ENCODE measurements at regions not wholly inside any gene's neighbourhood (a gene's known extent, or its start where the extent isn't known, plus 50 kb on each side); places are given as distances from the start of the nearest gene placed in this dataset.
A peak's percentile ranks its signal among the peaks of the same experiment; 100 is the strongest.

- TF ChIP-seq CTCF (IDR thresholded peaks at IDR 0.05; ENCODE audit: borderline replicate concordance, control extremely low read depth, extremely low read depth, insufficient read depth, missing control alignments) = no peak
- in situ Hi-C loops (cut with MboI; ENCODE audit: low sequenced_read_pairs, unreplicated experiment) = no loop called here
- DNase-seq (ENCODE audit: low spot score) = no peak
These were observed 85.3 kb downstream of the ZNF726 start for GRCh38 chr19:23999821-24000610.

- TF ChIP-seq CTCF (IDR thresholded peaks at IDR 0.05; ENCODE audit: borderline replicate concordance, control extremely low read depth, extremely low read depth, insufficient read depth, missing control alignments) = no peak
- no peak for DNase-seq (ENCODE audit: low spot score)
- in situ Hi-C loops (cut with MboI; ENCODE audit: low sequenced_read_pairs, unreplicated experiment) = no loop called here
These were observed 86.0 kb downstream of the ZNF726 start for GRCh38 chr19:24000656-24001055.

- peak; percentile 24 for DNase-seq (ENCODE audit: low spot score)
- no peak for TF ChIP-seq CTCF (IDR thresholded peaks at IDR 0.05; ENCODE audit: borderline replicate concordance, control extremely low read depth, extremely low read depth, insufficient read depth, missing control alignments)
- in situ Hi-C loops (cut with MboI; ENCODE audit: low sequenced_read_pairs, unreplicated experiment) = no loop called here
These were observed 84.6 kb upstream of the ZNF254 start for GRCh38 chr19:24002256-24002945.

GRCh38 chr19:24003537-24003936 lies 83.5 kb upstream of the ZNF254 start:
- TF ChIP-seq CTCF (IDR thresholded peaks at IDR 0.05; ENCODE audit: borderline replicate concordance, control extremely low read depth, extremely low read depth, insufficient read depth, missing control alignments) = no peak
- in situ Hi-C loops (cut with MboI; ENCODE audit: low sequenced_read_pairs, unreplicated experiment) = no loop called here
- peak; percentile 15 for DNase-seq (ENCODE audit: low spot score)

- in situ Hi-C loops (cut with MboI; ENCODE audit: low sequenced_read_pairs, unreplicated experiment) = no loop called here
- TF ChIP-seq CTCF (IDR thresholded peaks at IDR 0.05; ENCODE audit: borderline replicate concordance, control extremely low read depth, extremely low read depth, insufficient read depth, missing control alignments) = no peak
- no peak for DNase-seq (ENCODE audit: low spot score)
These were observed 82.8 kb upstream of the ZNF254 start for GRCh38 chr19:24004166-24004565.

GRCh38 chr19:24029941-24030636 lies 56.9 kb upstream of the ZNF254 start:
- DNase-seq (ENCODE audit: low spot score) = no peak
- TF ChIP-seq CTCF (IDR thresholded peaks at IDR 0.05; ENCODE audit: borderline replicate concordance, control extremely low read depth, extremely low read depth, insufficient read depth, missing control alignments) = no peak
- in situ Hi-C loops (cut with MboI; ENCODE audit: low sequenced_read_pairs, unreplicated experiment) = no loop called here

All from GM13976 (cell line).